ENCODE measurements at regions not wholly inside any gene's neighbourhood (a gene's known extent, or its start where the extent isn't known, plus 50 kb on each side); places are given as distances from the start of the nearest gene placed in this dataset.

- no peak overlapping the region for H3K4me2 ChIP-seq (ENCODE audit: low read length)
- H3K79me2 ChIP-seq (ENCODE audit: control insufficient read depth, low read length), result no peaks in the 10 kb centered on the region
- no peaks in the 10 kb centered on the region for H3K4me1 ChIP-seq (ENCODE audit: control insufficient read depth, low read length)
- no peak overlapping the region for H3K4me3 ChIP-seq (ENCODE audit: low read length)
- no peaks in the 10 kb centered on the region for H4K20me1 ChIP-seq (ENCODE audit: control insufficient read depth, insufficient read depth, low read depth, low read length)
- H3K9me3 ChIP-seq (ENCODE audit: control insufficient read depth, insufficient read depth, low read length), result peaks cover 3% of the 10 kb centered on the region; the same call in 1 of the 2 replicates
- H3K27me3 ChIP-seq (ENCODE audit: control insufficient read depth, low read length), result no peaks in the 10 kb centered on the region
- H3K36me3 ChIP-seq (ENCODE audit: control insufficient read depth, low read length), result no peaks in the 10 kb centered on the region
- TF ChIP-seq CTCF (IDR thresholded peaks at IDR 0.05; ENCODE audit: low read depth, low read length, poor library complexity, severe bottlenecking) (no peak), EZH2phosphoT487 (IDR thresholded peaks at IDR 0.05; ENCODE audit: borderline replicate concordance, low read length) (no peak)
- no peak overlapping the region for H3K27ac ChIP-seq (ENCODE audit: low read depth, low read length)
- no peaks in the 10 kb centered on the region for H3K9me2 ChIP-seq (replicated peaks; ENCODE audit: control insufficient read depth, low read length)
- H3F3A ChIP-seq (ENCODE audit: control insufficient read depth, insufficient read depth), result no peaks in the 10 kb centered on the region
These were observed 631.4 kb upstream of the POT1 start for GRCh38 chr7:125561006-125561405.

- no peak overlapping the region for H3K4me3 ChIP-seq (ENCODE audit: low read length)
- H3K9me2 ChIP-seq (replicated peaks; ENCODE audit: control insufficient read depth, low read length), result no peaks in the 10 kb centered on the region
- H4K20me1 ChIP-seq (ENCODE audit: control insufficient read depth, insufficient read depth, low read depth, low read length), result no peaks in the 10 kb centered on the region
- H3K27ac ChIP-seq (ENCODE audit: low read depth, low read length), result no peak overlapping the region
- peaks cover 3% of the 10 kb centered on the region; the same call in 1 of the 2 replicates for H3K9me3 ChIP-seq (ENCODE audit: control insufficient read depth, insufficient read depth, low read length)
- H3K4me1 ChIP-seq (ENCODE audit: control insufficient read depth, low read length), result no peaks in the 10 kb centered on the region
- no peaks in the 10 kb centered on the region for H3F3A ChIP-seq (ENCODE audit: control insufficient read depth, insufficient read depth)
- H3K79me2 ChIP-seq (ENCODE audit: control insufficient read depth, low read length), result no peaks in the 10 kb centered on the region
- no peak overlapping the region for H3K4me2 ChIP-seq (ENCODE audit: low read length)
- H3K27me3 ChIP-seq (ENCODE audit: control insufficient read depth, low read length), result no peaks in the 10 kb centered on the region
- no peaks in the 10 kb centered on the region for H3K36me3 ChIP-seq (ENCODE audit: control insufficient read depth, low read length)
- TF ChIP-seq EZH2phosphoT487 (IDR thresholded peaks at IDR 0.05; ENCODE audit: borderline replicate concordance, low read length), result no peak
- TF ChIP-seq CTCF (IDR thresholded peaks at IDR 0.05; ENCODE audit: low read depth, low read length, poor library complexity, severe bottlenecking), result no peak
These were observed 630.3 kb upstream of the POT1 start for GRCh38 chr7:125559921-125560320.

GRCh38 chr7:125555916-125556315, 626.3 kb upstream of the POT1 start:
- Histone ChIP-seq H3K36me3 (ENCODE audit: control insufficient read depth, low read length) (no peaks in the 10 kb centered on the region), H3K4me1 (ENCODE audit: control insufficient read depth, low read length) (no peaks in the 10 kb centered on the region), H3K4me2 (ENCODE audit: low read length) (no peak overlapping the region), H3K4me3 (ENCODE audit: low read length) (no peak overlapping the region), H3K79me2 (ENCODE audit: control insufficient read depth, low read length) (no peaks in the 10 kb centered on the region), H4K20me1 (ENCODE audit: control insufficient read depth, insufficient read depth, low read depth, low read length) (no peaks in the 10 kb centered on the region), H3K27me3 (ENCODE audit: control insufficient read depth, low read length) (no peaks in the 10 kb centered on the region), H3K27ac (ENCODE audit: low read depth, low read length) (no peak overlapping the region), H3F3A (ENCODE audit: control insufficient read depth, insufficient read depth) (no peaks in the 10 kb centered on the region), H3K9me3 (ENCODE audit: control insufficient read depth, insufficient read depth, low read length) (no peaks in the 10 kb centered on the region), H3K9me2 (replicated peaks; ENCODE audit: control insufficient read depth, low read length) (no peaks in the 10 kb centered on the region)
- TF ChIP-seq CTCF (IDR thresholded peaks at IDR 0.05; ENCODE audit: low read depth, low read length, poor library complexity, severe bottlenecking), result no peak
- no peak for TF ChIP-seq EZH2phosphoT487 (IDR thresholded peaks at IDR 0.05; ENCODE audit: borderline replicate concordance, low read length)

- no peak overlapping the region for H3K4me3 ChIP-seq (ENCODE audit: low read length)
- H3K9me2 ChIP-seq (replicated peaks; ENCODE audit: control insufficient read depth, low read length), result no peaks in the 10 kb centered on the region
- no peaks in the 10 kb centered on the region for H3K9me3 ChIP-seq (ENCODE audit: control insufficient read depth, insufficient read depth, low read length)
- no peak overlapping the region for H3K27ac ChIP-seq (ENCODE audit: low read depth, low read length)
- no peaks in the 10 kb centered on the region for H3F3A ChIP-seq (ENCODE audit: control insufficient read depth, insufficient read depth)
- no peaks in the 10 kb centered on the region for H4K20me1 ChIP-seq (ENCODE audit: control insufficient read depth, insufficient read depth, low read depth, low read length)
- no peak overlapping the region for H3K4me2 ChIP-seq (ENCODE audit: low read length)
- no peaks in the 10 kb centered on the region for H3K79me2 ChIP-seq (ENCODE audit: control insufficient read depth, low read length)
- no peaks in the 10 kb centered on the region for H3K27me3 ChIP-seq (ENCODE audit: control insufficient read depth, low read length)
- H3K4me1 ChIP-seq (ENCODE audit: control insufficient read depth, low read length), result no peaks in the 10 kb centered on the region
- no peaks in the 10 kb centered on the region for H3K36me3 ChIP-seq (ENCODE audit: control insufficient read depth, low read length)
- TF ChIP-seq EZH2phosphoT487 (IDR thresholded peaks at IDR 0.05; ENCODE audit: borderline replicate concordance, low read length), result no peak
These were observed 621.4 kb upstream of the POT1 start for GRCh38 chr7:125551008-125551407.

Measured in DOHH2 (cell line).